Tibial nerve (tissue), 4 donors: ENCODE measurements at regions not wholly inside any gene's neighbourhood (a gene's known extent, or its start where the extent isn't known, plus 50 kb on each side); places are given as distances from the start of the nearest gene placed in this dataset.

ENCODE experiments used
- DNase-seq, 2 donors: peaks; one replicate each; pipeline ENCODE4 v3.0.0-alpha.2; 2019; ENCODE audit warnings: low spot score in 2 of 2
- H3K27ac ChIP-seq, 4 donors: fragments of 200-600 bp; sonication (generic) in 3 of 4; one replicate each; pipeline ENCODE4 v1.5.1; 2017 to 2019; ENCODE audit warnings: mild to moderate bottlenecking in 1 of 4
- H3K27me3 ChIP-seq, 2 donors: fragments of 200-600 bp; sonication (generic) in 1 of 2; one replicate each; pipeline versions ENCODE4 v1.5.1 to v1.6.0; 2017 to 2019
- H3K36me3 ChIP-seq, 3 donors: fragments of 200-600 bp; sonication (generic); one replicate each; pipeline ENCODE4 v1.5.1; 2018 to 2019
- H3K4me1 ChIP-seq, 4 donors: fragments of 200-600 bp; sonication (generic) in 3 of 4; one replicate each; pipeline ENCODE4 v1.5.1; 2017 to 2019
- H3K4me3 ChIP-seq, 4 donors: fragments of 200-600 bp; sonication (generic) in 3 of 4; one replicate each; pipeline ENCODE4 v1.5.1; 2017 to 2019; ENCODE audit warnings: mild to moderate bottlenecking in 1 of 4, moderate library complexity in 1 of 4
- H3K9me3 ChIP-seq, 4 donors: fragments of 200-600 bp; sonication (generic) in 3 of 4; one replicate each; pipeline ENCODE4 v1.5.1; 2017 to 2019
- EP300 ChIP-seq, 2 donors: sonication (generic); formaldehyde crosslinking; IDR thresholded peaks; one replicate each; pipeline ENCODE4 v1.6.1; 2017; ENCODE audit warnings: antibody characterized with exemption in 2 of 2, mild to moderate bottlenecking in 1 of 2
- POLR2A ChIP-seq, 2 donors: fragments of 450-650 bp; IDR thresholded peaks; one replicate each; pipeline ENCODE4 v1.6.1; 2017; ENCODE audit warnings: antibody characterized with exemption in 2 of 2, mild to moderate bottlenecking in 2 of 2, moderate library complexity in 2 of 2
- WGBS, 2 donors: methylation state at CpG; one replicate each; pipeline ENCODE4 v1.1.5; 2018; 5-methylcytosine and 5-hydroxymethylcytosine counted together
- TF ChIP-seq, protein P1 (sequence below), 5 experiments: fragments of 200-600 bp in 3 of 5; fragments of 450-650 bp in 2 of 5; sonication (generic) in 3 of 5; IDR thresholded peaks; one replicate each; pipeline ENCODE4 v1.5.1; 2016 to 2019; ENCODE audit warnings: antibody characterized with exemption in 5 of 5, mild to moderate bottlenecking in 3 of 5, moderate library complexity in 2 of 5

DNA sequence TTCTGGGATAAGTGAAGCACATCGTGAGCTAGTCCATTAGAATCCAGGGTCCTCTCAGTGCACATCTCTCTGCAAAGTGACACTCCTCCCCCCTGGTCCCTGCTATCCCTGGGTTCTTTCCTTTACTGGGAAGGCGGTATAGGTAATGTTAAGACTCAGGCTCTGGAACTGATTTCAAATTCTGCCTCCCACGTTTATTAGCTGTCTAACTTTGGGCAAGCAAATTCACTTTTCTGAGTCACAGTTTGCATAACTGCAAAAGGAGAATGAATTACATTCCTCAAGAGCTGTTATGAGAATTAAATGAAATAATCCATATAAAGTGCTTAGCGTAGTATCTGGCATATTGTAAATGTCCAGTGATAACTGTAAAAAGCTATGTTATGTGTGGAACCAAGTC lies 168.1 kb upstream of the LRRN1 start:
- Histone ChIP-seq H3K27ac (no peak overlapping the region), H3K36me3 (no peaks in the 10 kb centered on the region), H3K9me3 (no peaks in the 10 kb centered on the region), H3K27me3 (no peaks in the 10 kb centered on the region), H3K4me1 (no peaks in the 10 kb centered on the region), H3K4me3 (no peak overlapping the region)
- TF ChIP-seq POLR2A (IDR thresholded peaks at IDR 0.05) (no peak), EP300 (IDR thresholded peaks at IDR 0.05) (no peak)
- TF ChIP-seq, protein P1, sequence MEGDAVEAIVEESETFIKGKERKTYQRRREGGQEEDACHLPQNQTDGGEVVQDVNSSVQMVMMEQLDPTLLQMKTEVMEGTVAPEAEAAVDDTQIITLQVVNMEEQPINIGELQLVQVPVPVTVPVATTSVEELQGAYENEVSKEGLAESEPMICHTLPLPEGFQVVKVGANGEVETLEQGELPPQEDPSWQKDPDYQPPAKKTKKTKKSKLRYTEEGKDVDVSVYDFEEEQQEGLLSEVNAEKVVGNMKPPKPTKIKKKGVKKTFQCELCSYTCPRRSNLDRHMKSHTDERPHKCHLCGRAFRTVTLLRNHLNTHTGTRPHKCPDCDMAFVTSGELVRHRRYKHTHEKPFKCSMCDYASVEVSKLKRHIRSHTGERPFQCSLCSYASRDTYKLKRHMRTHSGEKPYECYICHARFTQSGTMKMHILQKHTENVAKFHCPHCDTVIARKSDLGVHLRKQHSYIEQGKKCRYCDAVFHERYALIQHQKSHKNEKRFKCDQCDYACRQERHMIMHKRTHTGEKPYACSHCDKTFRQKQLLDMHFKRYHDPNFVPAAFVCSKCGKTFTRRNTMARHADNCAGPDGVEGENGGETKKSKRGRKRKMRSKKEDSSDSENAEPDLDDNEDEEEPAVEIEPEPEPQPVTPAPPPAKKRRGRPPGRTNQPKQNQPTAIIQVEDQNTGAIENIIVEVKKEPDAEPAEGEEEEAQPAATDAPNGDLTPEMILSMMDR (IDR thresholded peaks at IDR 0.05) = no peak
- no peak for DNase-seq
- 74 to 79% methylated on average over 4 of the region's 4 CpGs for WGBS, 2 donors

DNA sequence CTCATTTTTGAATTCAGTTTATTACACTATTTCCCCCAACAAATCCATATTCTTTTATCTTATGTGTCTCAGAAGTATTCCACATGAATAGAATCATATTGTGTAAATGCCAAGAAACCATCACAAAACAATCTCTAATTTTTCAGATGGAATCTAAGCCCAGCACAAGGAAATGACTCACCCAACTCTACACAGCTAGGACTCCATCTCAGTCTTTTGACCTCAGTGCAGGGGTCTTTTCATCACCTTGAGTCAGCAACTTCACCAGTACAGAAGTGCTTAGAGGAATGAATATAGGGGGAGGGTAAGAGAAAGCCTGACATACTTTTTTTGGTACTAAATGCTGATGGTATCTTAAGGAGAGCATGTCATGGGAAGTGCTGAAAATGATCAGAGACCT lies 169.3 kb upstream of the LRRN1 start:
- no peak overlapping the region for H3K4me3 ChIP-seq
- TF ChIP-seq EP300 (IDR thresholded peaks at IDR 0.05) = no peak
- no peaks in the 10 kb centered on the region for H3K27me3 ChIP-seq
- H3K36me3 ChIP-seq = no peaks in the 10 kb centered on the region
- H3K4me1 ChIP-seq = no peaks in the 10 kb centered on the region
- H3K27ac ChIP-seq = no peak overlapping the region
- no peaks in the 10 kb centered on the region for H3K9me3 ChIP-seq
- DNase-seq = no peak

DNA sequence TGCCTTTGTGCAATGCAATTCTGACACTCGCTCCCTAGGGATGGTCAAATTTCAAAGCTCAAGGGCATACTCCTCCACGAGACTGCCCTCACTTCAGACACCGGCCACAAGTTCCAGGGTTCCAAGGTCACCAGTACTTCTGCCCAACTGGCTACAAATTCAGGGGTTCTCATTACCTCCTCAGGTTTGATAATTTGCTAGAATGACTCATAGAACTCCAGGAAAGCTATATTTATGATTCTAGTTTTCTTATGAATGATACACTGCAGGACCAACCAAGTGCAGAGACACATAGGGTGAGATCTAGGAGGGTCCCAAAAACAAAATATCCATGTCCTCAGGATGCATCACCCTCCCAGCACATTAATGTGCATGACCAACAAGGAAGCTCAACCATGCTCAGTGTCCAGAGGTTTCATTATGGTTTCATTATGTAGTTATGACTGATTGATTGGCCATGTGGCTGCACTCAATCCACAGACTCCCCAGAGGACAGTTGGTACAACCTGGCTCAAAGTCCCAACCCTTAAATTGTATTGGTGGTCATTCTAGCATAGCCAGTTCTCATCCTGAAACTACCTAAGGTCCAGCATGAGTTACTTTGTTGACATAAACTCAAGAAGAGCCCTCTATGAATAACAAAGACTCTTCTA lies 170.4 kb upstream of the LRRN1 start:
- TF ChIP-seq, protein P1 (IDR thresholded peaks at IDR 0.05) = no peak
- TF ChIP-seq EP300 (IDR thresholded peaks at IDR 0.05) = no peak
- no peak for TF ChIP-seq POLR2A (IDR thresholded peaks at IDR 0.05)
- H3K27ac ChIP-seq = no peak overlapping the region
- no peaks in the 10 kb centered on the region for H3K36me3 ChIP-seq
- DNase-seq = no peak
- no peaks in the 10 kb centered on the region for H3K27me3 ChIP-seq
- H3K4me3 ChIP-seq = no peak overlapping the region
- 84 to 90% methylated on average over 3 of the region's 3 CpGs for WGBS, 2 donors
- no peaks in the 10 kb centered on the region for H3K4me1 ChIP-seq
- no peaks in the 10 kb centered on the region for H3K9me3 ChIP-seq

DNA sequence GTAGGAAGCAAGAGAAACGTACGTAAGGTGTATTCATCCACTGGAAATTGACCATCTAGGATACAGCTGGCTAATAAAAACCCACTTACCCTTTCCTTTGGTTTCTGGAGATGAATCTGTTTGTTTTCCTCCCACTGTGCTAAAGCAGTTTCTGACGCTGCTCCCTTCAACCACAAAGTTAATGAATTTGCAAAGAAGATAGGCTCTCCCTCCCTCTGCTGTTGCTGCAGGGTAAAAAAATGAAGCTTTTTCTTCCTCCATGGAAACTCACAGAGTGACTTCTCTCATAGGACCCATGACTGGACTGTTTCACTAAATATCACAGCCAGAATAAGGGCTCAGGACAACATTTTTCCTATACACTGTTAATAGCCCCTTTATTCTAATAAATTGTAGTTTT lies 172.1 kb upstream of the LRRN1 start:
- TF ChIP-seq, protein P1 (IDR thresholded peaks at IDR 0.05) = no peak
- no peak for TF ChIP-seq EP300 (IDR thresholded peaks at IDR 0.05)
- no peak for TF ChIP-seq POLR2A (IDR thresholded peaks at IDR 0.05)
- no peak for DNase-seq
- Histone ChIP-seq H3K27ac (no peak overlapping the region), H3K27me3 (no peaks in the 10 kb centered on the region), H3K4me3 (no peak overlapping the region), H3K36me3 (no peaks in the 10 kb centered on the region), H3K4me1 (no peaks in the 10 kb centered on the region), H3K9me3 (peaks cover 0 to 11% (median 0%) of the 10 kb centered on the region in 4 donors)
- WGBS, 2 donors = 64 to 70% methylated on average over 3 of the region's 3 CpGs

DNA sequence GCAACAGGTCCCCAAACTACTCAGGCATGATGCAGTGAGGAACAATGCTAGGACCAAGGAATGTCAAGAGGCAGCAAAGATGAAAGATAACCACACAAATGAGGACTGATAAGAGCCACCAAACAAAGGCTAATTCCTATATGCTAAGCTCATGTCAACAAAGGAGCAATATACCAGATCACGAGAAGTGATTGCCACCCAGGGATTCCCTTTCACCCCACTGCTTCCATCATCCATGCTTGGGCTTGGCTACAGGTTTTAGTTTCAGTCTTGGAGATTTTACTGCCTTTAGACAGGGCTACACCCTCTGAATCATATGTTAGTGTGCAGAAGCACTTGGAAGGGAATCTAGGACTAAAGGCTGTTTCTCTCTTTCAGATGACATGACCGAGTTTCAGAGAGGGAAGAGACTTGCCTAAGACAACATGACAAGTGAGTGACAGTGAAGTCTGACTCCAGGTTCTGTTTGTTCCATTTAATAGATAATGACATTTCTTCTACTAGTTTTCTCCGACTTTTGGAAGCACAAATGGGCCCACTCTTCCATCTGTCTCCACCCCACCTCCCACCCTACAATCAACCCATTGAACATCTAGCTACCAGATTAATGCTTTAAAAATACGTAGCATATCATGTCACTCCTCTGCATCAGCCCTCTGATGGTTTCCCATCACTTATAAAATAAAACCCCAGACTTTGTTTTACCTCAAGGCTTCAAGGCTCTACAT lies 173.5 kb upstream of the LRRN1 start:
- WGBS, 2 donors = 80 to 83% methylated on average over 4 of the region's 4 CpGs
- no peak for DNase-seq
- H3K9me3 ChIP-seq = peaks cover 0 to 16% (median 1%) of the 10 kb centered on the region in 4 donors
- no peaks in the 10 kb centered on the region for H3K36me3 ChIP-seq
- H3K4me3 ChIP-seq = no peak overlapping the region
- TF ChIP-seq, protein P1 (IDR thresholded peaks at IDR 0.05) = no peak
- TF ChIP-seq POLR2A (IDR thresholded peaks at IDR 0.05) (no peak), EP300 (IDR thresholded peaks at IDR 0.05) (no peak)
- H3K27me3 ChIP-seq = no peaks in the 10 kb centered on the region
- no peaks in the 10 kb centered on the region for H3K4me1 ChIP-seq
- no peak overlapping the region for H3K27ac ChIP-seq
